GM12864 (cell line): ENCODE measurements at regions not wholly inside any gene's neighbourhood (a gene's known extent, or its start where the extent isn't known, plus 50 kb on each side); places are given as distances from the start of the nearest gene placed in this dataset.

Source experiments
- DNase-seq: peaks from one replicate; pipeline ENCODE4 v3.0.0-alpha.2; 2011; ENCODE audit warnings: low read depth
- H3K4me3 ChIP-seq: 2 replicates; pipeline ENCODE4 v1.5.1; 2011; ENCODE audit warnings: mild to moderate bottlenecking, low read depth, low read length, control low read depth
- CTCF ChIP-seq: IDR thresholded peaks from 2 replicates; pipeline ENCODE4 v1.5.1; 2011; ENCODE audit warnings: low read depth, mild to moderate bottlenecking, moderate library complexity, low read length, control low read depth, inconsistent platforms; ENCODE audit errors: missing control alignments

- TF ChIP-seq CTCF = no peak
- H3K4me3 ChIP-seq = no peak overlapping the region
Observed at GRCh38 chr16:25311950-25312349, 54.3 kb upstream of the ZKSCAN2 start.

DNA sequence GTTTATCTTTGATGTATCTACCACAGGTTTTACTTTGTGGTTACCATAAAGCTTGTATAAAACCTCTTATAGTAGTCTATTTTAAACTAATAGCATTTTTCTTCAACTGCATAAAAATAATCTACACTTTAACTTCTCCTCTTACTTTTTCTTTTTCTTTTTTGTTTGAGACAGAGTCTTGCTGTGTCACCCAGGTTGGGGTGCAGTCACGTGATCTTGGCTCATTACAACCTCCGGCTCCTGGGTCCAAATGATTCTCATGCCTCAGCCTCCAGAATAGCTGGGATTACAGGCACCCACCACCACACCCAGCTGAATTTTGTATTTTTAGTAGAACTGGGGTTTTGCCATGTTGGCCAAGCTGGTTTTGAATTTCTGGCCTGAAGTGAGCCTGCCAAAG, 53.4 kb upstream of the ZKSCAN2 start:
- TF ChIP-seq CTCF = no peak

More at GRCh38 chr16:25311950-25312349, 54.3 kb upstream of the ZKSCAN2 start:
- DNase-seq = no peak

More for the DNA sequence above, 53.4 kb upstream of the ZKSCAN2 start:
- H3K4me3 ChIP-seq = no peak overlapping the region
- no peak for DNase-seq
